ENCODE measurements at regions not wholly inside any gene's neighbourhood (a gene's known extent, or its start where the extent isn't known, plus 50 kb on each side); places are given as distances from the start of the nearest gene placed in this dataset.
"Not testable (repeated sequence)": the region's sequence is repeated elsewhere in the genome, so short reads cannot be mapped to it uniquely, and the experiment has no call there.

- not testable (repeated sequence) for TF ChIP-seq ZNF425 (CRISPR knock-in tag; conservative IDR thresholded peaks at IDR 0.05); FOXP1 (CRISPR knock-in tag; IDR thresholded peaks at IDR 0.05; ENCODE audit: borderline replicate concordance); FOXK1 (CRISPR knock-in tag; IDR thresholded peaks at IDR 0.05); ATF1 (CRISPR knock-in tag; IDR thresholded peaks at IDR 0.05); PRDM15 (CRISPR knock-in tag; IDR thresholded peaks at IDR 0.05); ZNF121 (CRISPR knock-in tag; IDR thresholded peaks at IDR 0.05)
- TF ChIP-seq, protein P1, sequence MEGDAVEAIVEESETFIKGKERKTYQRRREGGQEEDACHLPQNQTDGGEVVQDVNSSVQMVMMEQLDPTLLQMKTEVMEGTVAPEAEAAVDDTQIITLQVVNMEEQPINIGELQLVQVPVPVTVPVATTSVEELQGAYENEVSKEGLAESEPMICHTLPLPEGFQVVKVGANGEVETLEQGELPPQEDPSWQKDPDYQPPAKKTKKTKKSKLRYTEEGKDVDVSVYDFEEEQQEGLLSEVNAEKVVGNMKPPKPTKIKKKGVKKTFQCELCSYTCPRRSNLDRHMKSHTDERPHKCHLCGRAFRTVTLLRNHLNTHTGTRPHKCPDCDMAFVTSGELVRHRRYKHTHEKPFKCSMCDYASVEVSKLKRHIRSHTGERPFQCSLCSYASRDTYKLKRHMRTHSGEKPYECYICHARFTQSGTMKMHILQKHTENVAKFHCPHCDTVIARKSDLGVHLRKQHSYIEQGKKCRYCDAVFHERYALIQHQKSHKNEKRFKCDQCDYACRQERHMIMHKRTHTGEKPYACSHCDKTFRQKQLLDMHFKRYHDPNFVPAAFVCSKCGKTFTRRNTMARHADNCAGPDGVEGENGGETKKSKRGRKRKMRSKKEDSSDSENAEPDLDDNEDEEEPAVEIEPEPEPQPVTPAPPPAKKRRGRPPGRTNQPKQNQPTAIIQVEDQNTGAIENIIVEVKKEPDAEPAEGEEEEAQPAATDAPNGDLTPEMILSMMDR (IDR thresholded peaks at IDR 0.05), result not testable (repeated sequence)
- TF ChIP-seq, protein P2, sequence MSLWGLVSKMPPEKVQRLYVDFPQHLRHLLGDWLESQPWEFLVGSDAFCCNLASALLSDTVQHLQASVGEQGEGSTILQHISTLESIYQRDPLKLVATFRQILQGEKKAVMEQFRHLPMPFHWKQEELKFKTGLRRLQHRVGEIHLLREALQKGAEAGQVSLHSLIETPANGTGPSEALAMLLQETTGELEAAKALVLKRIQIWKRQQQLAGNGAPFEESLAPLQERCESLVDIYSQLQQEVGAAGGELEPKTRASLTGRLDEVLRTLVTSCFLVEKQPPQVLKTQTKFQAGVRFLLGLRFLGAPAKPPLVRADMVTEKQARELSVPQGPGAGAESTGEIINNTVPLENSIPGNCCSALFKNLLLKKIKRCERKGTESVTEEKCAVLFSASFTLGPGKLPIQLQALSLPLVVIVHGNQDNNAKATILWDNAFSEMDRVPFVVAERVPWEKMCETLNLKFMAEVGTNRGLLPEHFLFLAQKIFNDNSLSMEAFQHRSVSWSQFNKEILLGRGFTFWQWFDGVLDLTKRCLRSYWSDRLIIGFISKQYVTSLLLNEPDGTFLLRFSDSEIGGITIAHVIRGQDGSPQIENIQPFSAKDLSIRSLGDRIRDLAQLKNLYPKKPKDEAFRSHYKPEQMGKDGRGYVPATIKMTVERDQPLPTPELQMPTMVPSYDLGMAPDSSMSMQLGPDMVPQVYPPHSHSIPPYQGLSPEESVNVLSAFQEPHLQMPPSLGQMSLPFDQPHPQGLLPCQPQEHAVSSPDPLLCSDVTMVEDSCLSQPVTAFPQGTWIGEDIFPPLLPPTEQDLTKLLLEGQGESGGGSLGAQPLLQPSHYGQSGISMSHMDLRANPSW (CRISPR knock-in tag; conservative IDR thresholded peaks at IDR 0.05; ENCODE audit: low read depth), result not testable (repeated sequence)
These were observed 114.0 kb upstream of the ROPN1B start for GRCh38 chr3:125855006-125855405.
